GM12892 (cell line): ENCODE measurements at regions not wholly inside any gene's neighbourhood (a gene's known extent, or its start where the extent isn't known, plus 50 kb on each side); places are given as distances from the start of the nearest gene placed in this dataset.

Experiments
- DNase-seq: peaks from one replicate; pipeline ENCODE4 v3.0.0; 2011; ENCODE audit not compliant: insufficient read length
- FAIRE-seq: peaks from 2 replicates; lab custom pipeline; 2011; peaks lifted over from hg19 to GRCh38; lab: Jason Lieb, UNC
- POLR2A ChIP-seq: IDR thresholded peaks from 2 replicates; pipeline ENCODE4 v1.6.1; 2011; ENCODE audit warnings: low read depth, low read length, control low read depth
- POLR2AphosphoS5 ChIP-seq: IDR thresholded peaks from 2 replicates; pipeline ENCODE4 v1.6.1; 2011; ENCODE audit warnings: low read depth, low read length, control low read depth
- TAF1 ChIP-seq: IDR thresholded peaks from 2 replicates; pipeline ENCODE4 v1.6.1; 2011; ENCODE audit warnings: low read depth, mild to moderate bottlenecking, control low read depth, low read length, borderline replicate concordance

DNA sequence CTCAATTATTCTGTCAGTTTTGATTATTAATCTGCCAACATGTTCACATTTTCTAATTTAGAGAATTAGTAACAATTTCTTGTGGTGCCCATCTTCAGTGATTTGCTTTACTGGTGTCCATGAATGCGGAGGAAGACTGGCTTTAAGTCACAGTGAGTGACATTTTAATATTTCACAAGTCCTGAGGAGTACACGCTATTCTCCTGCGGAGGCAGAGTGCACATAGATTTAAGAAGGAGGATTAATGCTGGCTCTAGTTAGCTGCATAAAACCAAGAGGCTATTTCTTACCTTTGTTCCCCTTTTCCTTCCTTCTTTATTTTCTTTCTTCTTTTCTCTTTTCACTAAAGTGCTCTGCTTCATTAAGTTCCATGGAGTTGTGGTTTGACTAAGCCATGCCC lies 495.2 kb upstream of the IGFBP7 start:
- TF ChIP-seq POLR2AphosphoS5 (no peak), POLR2A (no peak), TAF1 (no peak)
- DNase-seq (no peak), FAIRE-seq (no peak)

GRCh38 chr4:57602141-57602540 lies 492.0 kb upstream of the IGFBP7 start:
- DNase-seq (no peak), FAIRE-seq (no peak)
- no peak for TF ChIP-seq POLR2A
- no peak for TF ChIP-seq TAF1
- TF ChIP-seq POLR2AphosphoS5 = no peak

GRCh38 chr4:57591073-57591472 lies 480.9 kb upstream of the IGFBP7 start:
- FAIRE-seq (no peak), DNase-seq (no peak)
- TF ChIP-seq POLR2A (no peak), TAF1 (no peak), POLR2AphosphoS5 (no peak)

DNA sequence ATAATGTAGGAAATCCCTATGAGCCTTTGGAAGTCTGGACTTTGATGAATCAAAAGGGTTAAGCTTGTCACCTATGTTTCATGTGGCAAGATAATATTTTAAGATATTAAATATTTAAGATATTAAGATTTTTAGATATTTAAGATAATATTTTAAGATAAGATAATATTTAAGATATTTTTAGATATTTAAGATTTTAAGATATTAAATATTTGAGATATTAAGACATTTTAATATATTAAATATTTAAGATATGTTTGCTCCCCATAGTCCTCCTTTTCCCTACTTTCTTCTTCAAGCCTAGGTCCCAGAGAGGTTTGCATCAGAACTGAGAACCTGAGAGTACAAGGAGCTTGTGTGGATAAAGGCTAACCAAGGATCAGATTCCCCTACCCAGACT lies 478.4 kb upstream of the IGFBP7 start:
- no peak for FAIRE-seq
- no peak for DNase-seq
- TF ChIP-seq POLR2A = no peak
- TF ChIP-seq TAF1 = no peak
- TF ChIP-seq POLR2AphosphoS5 = no peak

GRCh38 chr4:57580710-57581599 lies 470.8 kb upstream of the IGFBP7 start:
- DNase-seq = no peak

DNA sequence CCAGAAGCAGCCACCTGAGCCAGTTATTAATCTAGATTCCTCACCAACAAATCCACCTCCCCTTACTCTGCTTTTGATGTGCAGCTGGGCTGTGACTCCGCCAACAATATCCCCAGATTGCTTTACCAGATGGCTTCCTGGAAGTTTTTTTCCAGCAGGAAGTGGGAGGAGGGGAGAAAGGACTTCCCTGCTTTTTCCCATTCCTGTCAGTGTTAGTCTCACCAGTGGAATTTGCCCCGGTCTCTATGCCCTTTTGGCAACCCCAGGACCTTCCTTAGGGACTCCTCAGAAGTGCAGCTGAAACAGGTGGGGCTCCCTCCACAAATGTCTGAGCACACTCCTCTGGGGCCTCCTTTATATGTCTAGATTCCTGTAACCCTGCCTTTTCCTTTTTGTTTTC lies 465.2 kb upstream of the IGFBP7 start:
- FAIRE-seq = no peak
- DNase-seq = no peak
- no peak for TF ChIP-seq POLR2AphosphoS5
- no peak for TF ChIP-seq POLR2A
- TF ChIP-seq TAF1 = no peak

More at GRCh38 chr4:57580710-57581599, 470.8 kb upstream of the IGFBP7 start:
- no peak for FAIRE-seq
- TF ChIP-seq TAF1 = no peak

GRCh38 chr4:57554556-57555092 lies 444.4 kb upstream of the IGFBP7 start:
- TF ChIP-seq TAF1 (no peak), POLR2AphosphoS5 (no peak), POLR2A (no peak)
- no peak for DNase-seq
- no peak for FAIRE-seq

DNA sequence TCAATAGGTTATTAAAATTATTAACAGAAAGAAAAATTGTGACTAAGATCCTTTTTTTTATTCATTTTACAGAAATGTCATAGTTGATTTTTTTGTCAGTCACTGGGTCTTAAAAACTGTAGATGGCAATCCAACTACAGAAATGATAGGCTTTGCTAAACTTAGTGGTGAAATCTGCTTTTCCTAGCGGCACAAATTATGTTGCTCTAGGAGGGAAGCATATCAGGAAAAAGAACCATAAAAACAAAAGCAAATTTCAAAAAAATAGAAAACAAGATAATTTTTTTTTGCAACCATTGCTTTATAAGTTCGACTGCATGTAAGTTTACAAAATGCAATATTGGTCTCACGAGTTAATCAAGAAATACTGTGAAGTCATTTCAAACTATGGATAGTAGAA lies 443.5 kb upstream of the IGFBP7 start:
- no peak for DNase-seq
- no peak for FAIRE-seq
- TF ChIP-seq POLR2AphosphoS5 (no peak), TAF1 (no peak), POLR2A (no peak)

GRCh38 chr4:57550198-57550597 lies 440.0 kb upstream of the IGFBP7 start:
- no peak for TF ChIP-seq POLR2A
- TF ChIP-seq POLR2AphosphoS5 = no peak
- TF ChIP-seq TAF1 = no peak
- no peak for FAIRE-seq
- DNase-seq = no peak

DNA sequence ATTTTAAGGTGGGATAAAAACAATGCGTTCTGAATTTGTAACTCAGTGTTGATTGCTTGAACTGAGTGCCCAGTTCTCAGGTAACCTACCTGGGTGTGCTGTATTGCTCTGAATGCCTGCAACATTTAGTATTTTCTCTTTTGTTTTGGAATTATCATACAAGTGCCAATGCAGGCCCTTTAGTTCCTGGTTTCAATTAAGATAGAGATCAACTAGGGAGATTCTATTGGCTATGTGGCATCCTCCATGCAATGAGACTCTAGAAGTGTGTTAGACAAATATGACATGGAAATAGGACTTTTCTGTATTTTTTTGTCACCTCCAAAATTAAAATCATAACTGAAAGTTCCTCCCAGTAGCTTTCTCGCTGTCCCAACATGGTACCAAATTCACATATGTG lies 438.7 kb upstream of the IGFBP7 start:
- FAIRE-seq = no peak
- DNase-seq = no peak
- TF ChIP-seq TAF1 (no peak), POLR2A (no peak), POLR2AphosphoS5 (no peak)

DNA sequence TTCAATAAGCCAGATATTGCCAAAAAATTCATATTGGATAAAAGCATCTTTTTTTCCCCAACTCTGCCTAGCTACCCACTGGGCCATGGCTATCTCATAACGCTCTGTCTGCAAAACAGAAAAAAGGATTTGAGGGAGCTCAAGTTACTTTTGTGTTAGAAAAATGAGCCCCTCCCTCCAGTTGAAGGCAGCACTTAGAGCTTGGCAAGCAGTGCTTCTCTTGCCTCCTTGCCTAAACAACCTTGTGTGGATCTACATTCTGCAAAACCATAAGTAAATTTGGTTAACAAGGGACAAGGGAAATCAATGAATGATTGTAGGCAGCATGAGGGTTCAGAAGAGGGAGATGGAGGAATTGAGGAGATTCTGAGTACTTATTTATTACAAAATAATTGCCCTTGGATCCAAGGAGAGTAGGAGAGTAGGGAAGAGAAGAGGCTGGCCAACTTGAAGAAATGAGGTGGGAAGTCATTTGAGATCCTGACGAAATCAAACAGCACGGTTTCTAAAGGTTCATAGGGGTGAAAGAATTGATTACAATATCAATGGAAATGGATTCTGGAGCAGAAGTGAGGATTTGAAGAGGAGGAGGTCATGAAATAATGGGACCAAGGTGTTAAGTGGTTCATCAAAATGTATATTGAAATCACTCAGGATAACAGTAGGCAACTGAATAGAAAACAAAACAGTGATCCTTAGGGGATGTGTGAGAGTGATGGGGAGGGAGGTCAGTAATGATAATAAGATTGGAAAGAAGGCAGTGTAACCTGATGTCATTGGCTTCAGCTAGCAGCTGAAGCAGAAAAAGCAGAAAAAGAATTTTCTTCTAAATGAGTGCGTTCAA lies 434.8 kb upstream of the IGFBP7 start:
- FAIRE-seq (no peak), DNase-seq (no peak)
- TF ChIP-seq POLR2A = no peak
- no peak for TF ChIP-seq POLR2AphosphoS5
- TF ChIP-seq TAF1 = no peak

DNA sequence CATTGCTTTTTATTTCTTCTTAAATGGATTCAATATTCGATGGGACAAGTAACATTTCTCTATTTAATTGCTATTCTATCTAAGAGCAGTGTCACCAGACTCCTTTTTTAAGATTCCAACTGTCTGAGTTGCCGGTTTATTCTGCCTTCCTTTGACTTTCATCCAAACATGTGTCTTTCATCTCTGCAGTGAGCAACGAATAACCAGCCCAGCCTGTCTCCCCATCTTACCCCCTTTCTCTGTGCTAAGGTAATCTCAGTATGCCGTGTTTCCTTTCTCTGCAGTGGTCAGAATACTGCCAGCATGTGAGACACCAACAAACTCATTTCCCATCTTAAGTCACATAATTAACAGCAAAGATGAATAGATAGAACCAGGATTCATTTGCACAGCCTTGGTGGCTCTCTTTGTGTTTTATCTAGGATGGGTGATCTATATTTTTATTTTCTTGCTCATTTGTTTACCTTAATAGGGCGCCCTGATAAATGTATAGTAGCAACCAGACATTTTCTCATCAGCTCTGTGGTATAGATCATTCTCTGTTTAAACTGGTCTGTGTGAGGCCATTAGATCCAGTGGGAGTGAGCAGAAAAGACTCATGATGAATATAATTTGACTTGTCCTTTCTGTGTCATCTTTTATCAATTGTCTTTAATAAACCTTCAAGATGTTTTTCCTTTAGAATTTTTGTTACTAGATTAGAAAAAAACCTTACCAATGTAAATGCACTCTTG lies 394.8 kb upstream of the IGFBP7 start:
- TF ChIP-seq POLR2AphosphoS5 = no peak
- TF ChIP-seq POLR2A = no peak
- TF ChIP-seq TAF1 = no peak
- DNase-seq = no peak
- no peak for FAIRE-seq
